Cardiac fibroblast (primary cell): ENCODE measurements at regions not wholly inside any gene's neighbourhood (a gene's known extent, or its start where the extent isn't known, plus 50 kb on each side); places are given as distances from the start of the nearest gene placed in this dataset.
A peak's percentile ranks its signal among the peaks of the same experiment; 100 is the strongest.

Source experiments
- DNase-seq, 2 donors: peaks; one replicate each; pipeline versions ENCODE4 v3.0.0 to v3.0.0-alpha.2; 2010; ENCODE audit warnings: low read depth in 2 of 2
- H3K4me3 ChIP-seq, 2 donors: replicated peaks in 1 of 2; 1 replicate in 1 of 2; 2 replicates in 1 of 2; pipeline ENCODE4 v1.5.1; 2011; ENCODE audit warnings: low read depth in 2 of 2, low read length in 2 of 2, mild to moderate bottlenecking in 2 of 2, moderate library complexity in 1 of 2
- CTCF ChIP-seq: IDR thresholded peaks from one replicate; pipeline ENCODE4 v1.5.1; 2011; ENCODE audit warnings: low read depth, mild to moderate bottlenecking, low read length, inconsistent platforms

GRCh38 chr1:86277936-86278335 is 118.2 kb downstream of the ODF2L start:
- no peak for TF ChIP-seq CTCF
- DNase-seq: no peak
- no peak overlapping the region for H3K4me3 ChIP-seq

GRCh38 chr1:86273066-86273465 is 116.5 kb upstream of the COL24A1 start:
- DNase-seq: no peak
- no peak for TF ChIP-seq CTCF
- no peak overlapping the region for H3K4me3 ChIP-seq

- no peak for DNase-seq
- no peak overlapping the region for H3K4me3 ChIP-seq
- TF ChIP-seq CTCF: no peak
These were observed 115.5 kb upstream of the COL24A1 start for GRCh38 chr1:86272083-86272482.

GRCh38 chr1:86271046-86271445 is 114.5 kb upstream of the COL24A1 start:
- peak in 1 of 2 donors; percentile 9 for DNase-seq
- H3K4me3 ChIP-seq: no peak overlapping the region
- TF ChIP-seq CTCF: no peak

GRCh38 chr1:86263101-86263500 is 106.5 kb upstream of the COL24A1 start:
- TF ChIP-seq CTCF: no peak
- DNase-seq: no peak

GRCh38 chr1:86260476-86260875 is 103.9 kb upstream of the COL24A1 start:
- no peak for TF ChIP-seq CTCF
- no peak for DNase-seq
- no peak overlapping the region for H3K4me3 ChIP-seq

More at GRCh38 chr1:86263101-86263500, 106.5 kb upstream of the COL24A1 start:
- no peak overlapping the region for H3K4me3 ChIP-seq

GRCh38 chr1:86259390-86259789 is 102.8 kb upstream of the COL24A1 start:
- DNase-seq: peak; percentile 21 to 37
- H3K4me3 ChIP-seq: no peak overlapping the region
- TF ChIP-seq CTCF: no peak
